ENCODE measurements at regions not wholly inside any gene's neighbourhood (a gene's known extent, or its start where the extent isn't known, plus 50 kb on each side); places are given as distances from the start of the nearest gene placed in this dataset.

DNA sequence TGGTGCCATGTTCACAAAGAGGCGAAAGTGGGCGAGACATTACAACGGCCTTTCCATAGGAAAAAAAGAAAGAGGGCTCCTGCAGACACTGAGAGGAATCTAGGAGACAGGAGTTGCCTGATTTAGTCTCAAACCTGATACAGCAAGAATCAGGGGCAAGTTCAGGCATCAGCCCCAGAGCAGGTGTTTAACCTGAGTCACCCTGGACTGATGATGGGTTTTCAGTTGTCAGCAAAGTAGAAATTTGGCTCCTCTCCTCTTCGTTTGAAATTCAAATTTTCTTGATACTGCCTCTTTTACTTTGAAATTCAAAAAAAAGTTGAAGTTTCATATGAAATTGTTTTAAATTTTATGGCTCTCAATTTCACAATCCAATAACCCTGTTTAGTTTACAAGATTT, 189.5 kb downstream of the ABCC12 start:
- no peaks in the 10 kb centered on the region for H3K27me3 ChIP-seq (ENCODE audit: control insufficient read depth, insufficient read depth, low read length)
- no peaks in the 10 kb centered on the region for H3K36me3 ChIP-seq (ENCODE audit: control insufficient read depth, insufficient read depth, low read length)
- no peak overlapping the region for H3K4me3 ChIP-seq (ENCODE audit: low read depth, low read length)
- no peak for DNase-seq (ENCODE audit: low read depth)
- TF ChIP-seq, protein P1, sequence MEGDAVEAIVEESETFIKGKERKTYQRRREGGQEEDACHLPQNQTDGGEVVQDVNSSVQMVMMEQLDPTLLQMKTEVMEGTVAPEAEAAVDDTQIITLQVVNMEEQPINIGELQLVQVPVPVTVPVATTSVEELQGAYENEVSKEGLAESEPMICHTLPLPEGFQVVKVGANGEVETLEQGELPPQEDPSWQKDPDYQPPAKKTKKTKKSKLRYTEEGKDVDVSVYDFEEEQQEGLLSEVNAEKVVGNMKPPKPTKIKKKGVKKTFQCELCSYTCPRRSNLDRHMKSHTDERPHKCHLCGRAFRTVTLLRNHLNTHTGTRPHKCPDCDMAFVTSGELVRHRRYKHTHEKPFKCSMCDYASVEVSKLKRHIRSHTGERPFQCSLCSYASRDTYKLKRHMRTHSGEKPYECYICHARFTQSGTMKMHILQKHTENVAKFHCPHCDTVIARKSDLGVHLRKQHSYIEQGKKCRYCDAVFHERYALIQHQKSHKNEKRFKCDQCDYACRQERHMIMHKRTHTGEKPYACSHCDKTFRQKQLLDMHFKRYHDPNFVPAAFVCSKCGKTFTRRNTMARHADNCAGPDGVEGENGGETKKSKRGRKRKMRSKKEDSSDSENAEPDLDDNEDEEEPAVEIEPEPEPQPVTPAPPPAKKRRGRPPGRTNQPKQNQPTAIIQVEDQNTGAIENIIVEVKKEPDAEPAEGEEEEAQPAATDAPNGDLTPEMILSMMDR (IDR thresholded peaks at IDR 0.05; ENCODE audit: insufficient read depth, low read length, poor library complexity, severe bottlenecking), result no peak

DNA sequence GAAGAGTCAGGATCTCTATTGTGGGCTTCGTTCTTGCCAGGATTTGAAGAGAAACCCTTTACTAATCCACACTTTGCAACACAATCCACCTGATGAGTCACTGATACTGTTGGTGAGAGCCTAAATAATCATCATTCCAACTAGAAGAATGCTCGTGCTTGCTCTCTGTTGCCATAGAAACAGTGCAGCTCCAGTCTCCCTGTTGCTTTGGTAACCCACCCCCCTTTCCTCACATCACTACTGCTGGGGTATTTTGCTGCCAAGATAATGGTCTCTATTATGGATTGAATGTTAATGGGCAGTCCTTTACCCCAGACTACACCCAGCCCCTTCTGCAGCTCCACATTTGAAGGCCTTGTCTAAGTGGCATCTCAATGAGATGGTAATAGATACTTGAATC, 190.4 kb downstream of the ABCC12 start:
- TF ChIP-seq, protein P1 (IDR thresholded peaks at IDR 0.05; ENCODE audit: insufficient read depth, low read length, poor library complexity, severe bottlenecking), result no peak
- DNase-seq (ENCODE audit: low read depth), result peak; percentile 10

DNA sequence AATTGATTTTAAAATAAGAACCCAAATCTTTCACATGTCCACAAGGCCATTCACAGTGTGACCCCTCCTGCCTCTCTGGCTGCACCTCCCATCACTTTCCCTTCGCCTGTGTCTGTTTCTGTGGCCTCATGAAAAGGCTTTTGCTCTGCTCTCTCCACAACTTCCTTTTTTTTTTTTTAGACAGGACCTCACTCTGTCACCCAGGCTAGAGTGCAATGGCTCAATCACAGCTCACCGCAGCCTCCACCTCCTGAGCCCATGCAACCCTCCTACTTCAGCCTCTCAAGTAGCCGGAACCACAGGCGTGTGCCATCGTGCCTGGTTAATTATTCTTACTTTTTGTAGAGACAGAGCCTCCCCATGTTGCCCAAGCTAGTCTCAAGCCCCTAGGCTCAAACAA, 197.1 kb downstream of the ABCC12 start:
- H3K27me3 ChIP-seq (ENCODE audit: control insufficient read depth, insufficient read depth, low read length), result no peaks in the 10 kb centered on the region
- H3K36me3 ChIP-seq (ENCODE audit: control insufficient read depth, insufficient read depth, low read length), result no peaks in the 10 kb centered on the region
- TF ChIP-seq, protein P1 (IDR thresholded peaks at IDR 0.05; ENCODE audit: insufficient read depth, low read length, poor library complexity, severe bottlenecking), result no peak
- no peak for DNase-seq (ENCODE audit: low read depth)
- H3K4me3 ChIP-seq (ENCODE audit: low read depth, low read length), result no peak overlapping the region

More for the DNA sequence above, 190.4 kb downstream of the ABCC12 start:
- no peak overlapping the region for H3K4me3 ChIP-seq (ENCODE audit: low read depth, low read length)
- no peaks in the 10 kb centered on the region for H3K36me3 ChIP-seq (ENCODE audit: control insufficient read depth, insufficient read depth, low read length)
- no peaks in the 10 kb centered on the region for H3K27me3 ChIP-seq (ENCODE audit: control insufficient read depth, insufficient read depth, low read length)

DNA sequence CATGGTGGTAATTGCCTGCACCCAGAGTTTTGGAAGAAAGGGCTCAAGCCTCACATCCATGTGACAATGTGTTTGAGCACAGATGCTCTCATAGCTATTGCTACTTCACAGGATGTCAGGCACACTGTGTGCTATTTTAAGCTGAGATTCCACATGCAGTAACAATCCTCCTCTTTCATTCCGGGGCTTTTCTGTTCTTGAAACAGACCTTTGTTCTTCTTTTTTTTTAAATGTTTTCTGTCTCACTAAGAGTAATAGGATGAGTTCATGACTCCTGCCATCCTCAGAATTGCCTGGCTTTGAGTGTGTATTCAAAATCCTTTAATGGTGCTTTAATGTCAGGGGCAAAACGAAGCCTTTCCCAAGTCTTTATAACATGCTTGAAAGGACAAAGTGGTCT, 198.9 kb downstream of the ABCC12 start:
- Histone ChIP-seq H3K4me3 (ENCODE audit: low read depth, low read length) (no peak overlapping the region), H3K27me3 (ENCODE audit: control insufficient read depth, insufficient read depth, low read length) (no peaks in the 10 kb centered on the region), H3K36me3 (ENCODE audit: control insufficient read depth, insufficient read depth, low read length) (no peaks in the 10 kb centered on the region)
- DNase-seq (ENCODE audit: low read depth), result no peak
- TF ChIP-seq, protein P1 (IDR thresholded peaks at IDR 0.05; ENCODE audit: insufficient read depth, low read length, poor library complexity, severe bottlenecking), result no peak

DNA sequence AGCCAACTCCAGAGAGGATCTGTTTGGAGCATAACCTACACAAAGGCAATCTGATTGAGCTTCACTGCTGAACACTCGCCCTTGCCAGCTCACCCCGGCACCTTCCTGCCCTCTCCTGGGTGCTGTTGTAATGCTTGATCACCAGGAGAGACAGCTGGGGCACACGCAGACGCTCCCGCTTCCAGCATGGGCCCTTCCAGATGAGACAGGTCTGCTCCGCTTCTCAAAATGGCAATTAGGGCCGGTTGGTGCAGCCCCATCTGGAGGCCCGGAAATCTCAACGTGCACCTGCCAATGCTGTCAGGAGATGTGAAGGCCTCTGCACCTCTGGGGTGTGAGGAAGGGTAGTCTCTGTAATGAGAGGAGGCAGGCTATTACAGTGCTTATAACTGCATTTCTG, 206.1 kb downstream of the ABCC12 start:
- H3K36me3 ChIP-seq (ENCODE audit: control insufficient read depth, insufficient read depth, low read length), result no peaks in the 10 kb centered on the region
- no peaks in the 10 kb centered on the region for H3K27me3 ChIP-seq (ENCODE audit: control insufficient read depth, insufficient read depth, low read length)
- TF ChIP-seq, protein P1 (IDR thresholded peaks at IDR 0.05; ENCODE audit: insufficient read depth, low read length, poor library complexity, severe bottlenecking), result no peak
- DNase-seq (ENCODE audit: low read depth), result no peak
- H3K4me3 ChIP-seq (ENCODE audit: low read depth, low read length), result no peak overlapping the region

DNA sequence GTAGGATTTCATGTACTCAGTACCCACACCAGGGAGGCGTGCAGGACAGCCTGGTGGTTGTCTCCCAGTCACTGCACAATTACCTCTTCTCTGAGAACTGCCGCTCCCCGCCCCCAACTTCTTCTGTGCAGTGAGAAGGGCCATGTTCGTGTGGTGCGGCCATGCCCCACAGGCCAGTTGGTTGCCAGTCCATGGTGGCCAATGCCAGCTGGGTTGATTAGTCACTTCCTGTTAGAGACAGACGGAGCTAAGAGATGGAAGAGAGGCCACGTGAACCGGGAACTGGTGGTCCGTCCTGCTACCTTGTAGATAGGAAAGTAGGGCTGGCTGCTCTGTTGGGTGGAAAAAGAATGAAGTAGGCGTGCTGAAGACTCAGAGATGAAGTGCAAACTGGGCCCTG, 206.5 kb downstream of the ABCC12 start:
- Histone ChIP-seq H3K4me3 (ENCODE audit: low read depth, low read length) (no peak overlapping the region), H3K36me3 (ENCODE audit: control insufficient read depth, insufficient read depth, low read length) (no peaks in the 10 kb centered on the region), H3K27me3 (ENCODE audit: control insufficient read depth, insufficient read depth, low read length) (no peaks in the 10 kb centered on the region)
- TF ChIP-seq, protein P1 (IDR thresholded peaks at IDR 0.05; ENCODE audit: insufficient read depth, low read length, poor library complexity, severe bottlenecking), result no peak
- no peak for DNase-seq (ENCODE audit: low read depth)

Data from kidney epithelial cell (primary cell).